Kidney (tissue), 13 donors: ENCODE measurements at regions not wholly inside any gene's neighbourhood (a gene's known extent, or its start where the extent isn't known, plus 50 kb on each side); places are given as distances from the start of the nearest gene placed in this dataset.
A peak's percentile ranks its signal among the peaks of the same experiment; 100 is the strongest.
"Not testable (repeated sequence)": the region's sequence is repeated elsewhere in the genome, so short reads cannot be mapped to it uniquely, and the experiment has no call there.

Experiments
- DNase-seq, 5 donors: peaks; one replicate each; pipeline ENCODE4 v3.0.0-alpha.2; 2013 to 2020
- FAIRE-seq: peaks from 2 replicates; lab custom pipeline; 2012; peaks lifted over from hg19 to GRCh38; lab: Jason Lieb, UNC
- H3K27ac ChIP-seq, 2 donors: one replicate each; pipeline ENCODE4 v1.7.0; 2013; ENCODE audit warnings: low read depth in 2 of 2, low read length in 2 of 2, inconsistent platforms in 1 of 2
- H3K27me3 ChIP-seq: one replicate; pipeline ENCODE4 v1.7.1; 2013; ENCODE audit warnings: low read length, inconsistent platforms; ENCODE audit not compliant: control insufficient read depth, insufficient read depth
- H3K36me3 ChIP-seq, 3 donors: one replicate each; pipeline versions ENCODE4 v1.7.0 to v1.7.1; 2013; ENCODE audit warnings: low read length in 3 of 3, control low read depth in 1 of 3, inconsistent platforms in 1 of 3; ENCODE audit not compliant: insufficient read depth in 3 of 3, control insufficient read depth in 2 of 3
- H3K4me1 ChIP-seq, 3 donors: one replicate each; pipeline versions ENCODE4 v1.7.0 to v1.7.1; 2013; ENCODE audit warnings: low read length in 3 of 3, inconsistent platforms in 1 of 3, low read depth in 1 of 3; ENCODE audit not compliant: control insufficient read depth in 2 of 3, insufficient read depth in 2 of 3
- H3K4me3 ChIP-seq, 3 donors: one replicate each; pipeline versions ENCODE4 v1.7.0 to v1.8.1; 2013; ENCODE audit warnings: low read length in 3 of 3, control low read depth in 1 of 3, inconsistent platforms in 1 of 3
- H3K9ac ChIP-seq, 3 donors: one replicate each; pipeline versions ENCODE4 v1.7.0 to v1.7.1; 2013; ENCODE audit warnings: low read length in 3 of 3, control low read depth in 1 of 3, inconsistent platforms in 1 of 3
- H3K9me3 ChIP-seq, 3 donors: one replicate each; pipeline versions ENCODE4 v1.7.0 to v1.7.1; 2013; ENCODE audit warnings: low read length in 3 of 3, control low read depth in 1 of 3, inconsistent platforms in 1 of 3; ENCODE audit not compliant: control insufficient read depth in 2 of 3, insufficient read depth in 1 of 3
- CTCF ChIP-seq: IDR thresholded peaks from 3 replicates; pipeline ENCODE4 v1.5.1; 2012; ENCODE audit warnings: mild to moderate bottlenecking, moderate library complexity, borderline replicate concordance; ENCODE audit not compliant: insufficient read depth; ENCODE audit errors: extremely low read depth
- intact Hi-C: fragments of 100-400 bp; cut with DNase I; formaldehyde crosslinking; loops from one replicate; pipeline ENCODE4 v1.11.1; 2022
- donor health status: control.
- donor health status: control.
- donor health status: control.
- donor health status: control.
- donor health status: control.
- donor health status: DM: yes; HTN: yes; CAD: no.
- donor health status: Normal renal cell carcinoma (clear cell type).

GRCh38 chr13:91056746-91057145 is 290.7 kb upstream of the MIR17HG start:
- no peaks in the 10 kb centered on the region for H3K36me3 ChIP-seq
- FAIRE-seq (no peak), DNase-seq (no peak)
- H3K4me3 ChIP-seq: no peak overlapping the region
- no peaks in the 10 kb centered on the region for H3K4me1 ChIP-seq
- no peak for TF ChIP-seq CTCF
- no peaks in the 10 kb centered on the region for H3K27me3 ChIP-seq
- H3K27ac ChIP-seq: no peak overlapping the region
- H3K9ac ChIP-seq: no peak overlapping the region
- intact Hi-C loops: no loop called here
- no peaks in the 10 kb centered on the region for H3K9me3 ChIP-seq

GRCh38 chr13:91057507-91057906 is 290.0 kb upstream of the MIR17HG start:
- H3K4me3 ChIP-seq, H3K27ac ChIP-seq, H3K27me3 ChIP-seq, H3K9ac ChIP-seq, H3K9me3 ChIP-seq, H3K4me1 ChIP-seq, H3K36me3 ChIP-seq, intact Hi-C loops, DNase-seq, FAIRE-seq: not testable (repeated sequence)

GRCh38 chr13:91058066-91058465 is 289.4 kb upstream of the MIR17HG start:
- TF ChIP-seq CTCF: no peak
- H3K27me3 ChIP-seq: no peaks in the 10 kb centered on the region
- no peak overlapping the region for H3K9ac ChIP-seq
- intact Hi-C loops: no loop called here
- H3K27ac ChIP-seq: no peak overlapping the region
- H3K9me3 ChIP-seq: no peaks in the 10 kb centered on the region
- FAIRE-seq (no peak), DNase-seq (peak in 2 of 5 donors; percentile 39 to 44)
- H3K36me3 ChIP-seq: no peaks in the 10 kb centered on the region
- no peaks in the 10 kb centered on the region for H3K4me1 ChIP-seq
- no peak overlapping the region for H3K4me3 ChIP-seq

- H3K9me3 ChIP-seq: no peaks in the 10 kb centered on the region
- no peaks in the 10 kb centered on the region for H3K36me3 ChIP-seq
- TF ChIP-seq CTCF: no peak
- DNase-seq (no peak), FAIRE-seq (no peak)
- H3K4me1 ChIP-seq: no peaks in the 10 kb centered on the region
- intact Hi-C loops: no loop called here
- no peaks in the 10 kb centered on the region for H3K27me3 ChIP-seq
- no peak overlapping the region for H3K9ac ChIP-seq
- no peak overlapping the region for H3K4me3 ChIP-seq
- H3K27ac ChIP-seq: no peak overlapping the region
These were observed 288.6 kb upstream of the MIR17HG start for GRCh38 chr13:91058919-91059318.
